IPS-15b (cell line): ENCODE measurements at regions not wholly inside any gene's neighbourhood (a gene's known extent, or its start where the extent isn't known, plus 50 kb on each side); places are given as distances from the start of the nearest gene placed in this dataset.
"Not testable (repeated sequence)": the region's sequence is repeated elsewhere in the genome, so short reads cannot be mapped to it uniquely, and the experiment has no call there.

Experiments used
- H3K27me3 ChIP-seq: one replicate; pipeline ENCODE4 v1.6.1; 2013; ENCODE audit warnings: low read length; ENCODE audit not compliant: control insufficient read depth, insufficient read depth
- H3K36me3 ChIP-seq: one replicate; pipeline ENCODE4 v1.6.1; 2013; ENCODE audit warnings: low read length; ENCODE audit not compliant: control insufficient read depth, insufficient read depth
- H3K4me1 ChIP-seq: one replicate; pipeline ENCODE4 v1.6.1; 2013; ENCODE audit warnings: mild to moderate bottlenecking, low read length; ENCODE audit not compliant: control insufficient read depth, insufficient read depth
- H3K4me3 ChIP-seq: one replicate; pipeline ENCODE4 v1.5.1; 2013; ENCODE audit warnings: low read depth, low read length
- H3K9ac ChIP-seq: one replicate; pipeline ENCODE4 v1.6.1; 2013; ENCODE audit warnings: low read depth, mild to moderate bottlenecking, low read length
- H3K9me3 ChIP-seq: one replicate; pipeline ENCODE4 v1.6.1; 2013; ENCODE audit warnings: mild to moderate bottlenecking, low read length; ENCODE audit not compliant: control insufficient read depth, insufficient read depth

- Histone ChIP-seq H3K4me3 (no peak overlapping the region), H3K9ac (no peak overlapping the region)
These were observed 89.3 kb upstream of the NKD1 start for GRCh38 chr16:50458667-50459495.

GRCh38 chr16:50457979-50458491, 89.2 kb upstream of the BRD7 start:
- Histone ChIP-seq H3K36me3 (no peaks in the 10 kb centered on the region), H3K9me3 (no peaks in the 10 kb centered on the region), H3K27me3 (peaks cover 3% of the 10 kb centered on the region), H3K9ac (no peak overlapping the region), H3K4me3 (no peak overlapping the region), H3K4me1 (peaks cover 23% of the 10 kb centered on the region)

More at GRCh38 chr16:50458667-50459495, 89.3 kb upstream of the NKD1 start:
- H3K27me3 ChIP-seq = peaks cover 5% of the 10 kb centered on the region
- H3K4me1 ChIP-seq = peaks cover 27% of the 10 kb centered on the region
- no peaks in the 10 kb centered on the region for H3K9me3 ChIP-seq
- H3K36me3 ChIP-seq = no peaks in the 10 kb centered on the region

- Histone ChIP-seq H3K36me3 (no peaks in the 10 kb centered on the region), H3K4me1 (peaks cover 21% of the 10 kb centered on the region), H3K9ac (no peak overlapping the region), H3K9me3 (no peaks in the 10 kb centered on the region), H3K27me3 (no peaks in the 10 kb centered on the region), H3K4me3 (no peak overlapping the region)
These were observed 88.6 kb upstream of the BRD7 start for GRCh38 chr16:50457423-50457822.

- Histone ChIP-seq H3K9me3 (no peaks in the 10 kb centered on the region), H3K36me3 (no peaks in the 10 kb centered on the region), H3K27me3 (no peaks in the 10 kb centered on the region), H3K9ac (no peak overlapping the region), H3K4me1 (peaks cover 21% of the 10 kb centered on the region), H3K4me3 (no peak overlapping the region)
These were observed 86.6 kb upstream of the BRD7 start for GRCh38 chr16:50455288-50455845.

- Histone ChIP-seq H3K4me1 (peaks cover 17% of the 10 kb centered on the region), H3K27me3 (no peaks in the 10 kb centered on the region), H3K9me3 (no peaks in the 10 kb centered on the region), H3K9ac (no peak overlapping the region), H3K36me3 (no peaks in the 10 kb centered on the region), H3K4me3 (no peak overlapping the region)
These were observed 84.7 kb upstream of the BRD7 start for GRCh38 chr16:50453446-50453845.

GRCh38 chr16:50451951-50452508, 83.2 kb upstream of the BRD7 start:
- no peaks in the 10 kb centered on the region for H3K27me3 ChIP-seq
- peaks cover 10% of the 10 kb centered on the region for H3K4me1 ChIP-seq
- H3K9me3 ChIP-seq = no peaks in the 10 kb centered on the region
- no peaks in the 10 kb centered on the region for H3K36me3 ChIP-seq
- no peak overlapping the region for H3K9ac ChIP-seq
- no peak overlapping the region for H3K4me3 ChIP-seq

- Histone ChIP-seq H3K9ac (no peak overlapping the region), H3K36me3 (no peaks in the 10 kb centered on the region), H3K4me1 (peaks cover 10% of the 10 kb centered on the region), H3K9me3 (no peaks in the 10 kb centered on the region), H3K27me3 (no peaks in the 10 kb centered on the region), H3K4me3 (no peak overlapping the region)
These were observed 82.2 kb upstream of the BRD7 start for GRCh38 chr16:50450957-50451356.

GRCh38 chr16:50449800-50450199, 81.0 kb upstream of the BRD7 start:
- H3K4me3 ChIP-seq = no peak overlapping the region
- no peak overlapping the region for H3K9ac ChIP-seq
- no peaks in the 10 kb centered on the region for H3K27me3 ChIP-seq
- no peaks in the 10 kb centered on the region for H3K9me3 ChIP-seq
- no peaks in the 10 kb centered on the region for H3K36me3 ChIP-seq
- H3K4me1 ChIP-seq = peaks cover 10% of the 10 kb centered on the region

- Histone ChIP-seq H3K4me3 (no peak overlapping the region), H3K27me3 (no peaks in the 10 kb centered on the region), H3K9me3 (no peaks in the 10 kb centered on the region)
These were observed 80.2 kb upstream of the BRD7 start for GRCh38 chr16:50448981-50449380.

GRCh38 chr16:50448522-50448921, 79.7 kb upstream of the BRD7 start:
- Histone ChIP-seq H3K36me3 (no peaks in the 10 kb centered on the region), H3K4me1 (peaks cover 10% of the 10 kb centered on the region), H3K9me3 (no peaks in the 10 kb centered on the region), H3K9ac (no peak overlapping the region), H3K4me3 (no peak overlapping the region), H3K27me3 (no peaks in the 10 kb centered on the region)

More at GRCh38 chr16:50448981-50449380, 80.2 kb upstream of the BRD7 start:
- H3K36me3 ChIP-seq = no peaks in the 10 kb centered on the region
- no peak overlapping the region for H3K9ac ChIP-seq
- peaks cover 10% of the 10 kb centered on the region for H3K4me1 ChIP-seq

- not testable (repeated sequence) for H3K4me3 ChIP-seq, H3K9me3 ChIP-seq, H3K36me3 ChIP-seq, H3K9ac ChIP-seq, H3K27me3 ChIP-seq
- H3K4me1 ChIP-seq = peaks cover 10% of the 10 kb centered on the region
These were observed 78.6 kb upstream of the BRD7 start for GRCh38 chr16:50447386-50447785.

GRCh38 chr16:50446861-50447260, 78.1 kb upstream of the BRD7 start:
- no peaks in the 10 kb centered on the region for H3K27me3 ChIP-seq
- no peak overlapping the region for H3K9ac ChIP-seq
- H3K36me3 ChIP-seq = no peaks in the 10 kb centered on the region
- peaks cover 10% of the 10 kb centered on the region for H3K4me1 ChIP-seq
- H3K9me3 ChIP-seq = no peaks in the 10 kb centered on the region
- H3K4me3 ChIP-seq = no peak overlapping the region
